T-cell (primary cell): ENCODE measurements at regions not wholly inside any gene's neighbourhood (a gene's known extent, or its start where the extent isn't known, plus 50 kb on each side); places are given as distances from the start of the nearest gene placed in this dataset.

ENCODE experiments used
- ATAC-seq, 4 experiments: fragments of 200-7000 bp in 3 of 4; fragments of 150-1000 bp in 1 of 4; cut with Tn5 transposase; replicated peaks in 1 of 4; 1 replicate in 3 of 4; 2 replicates in 1 of 4; pipeline ENCODE4 v1.10.0; 2021; ENCODE audit warnings: moderate library complexity in 3 of 4, mild to moderate bottlenecking in 2 of 4, moderate number of reproducible peaks in 1 of 4
- CTCF ChIA-PET, 2 donors: fragments of 300-600 bp; sonication (Branson Sonifier 250); formaldehyde crosslinking; loops; one replicate each; lab custom pipeline; 2022; ENCODE audit warnings: antibody characterized with exemption in 2 of 2; lab: Charles Lee
- POLR2A ChIA-PET, 2 donors: fragments of 300-600 bp; sonication (Branson Sonifier 250); formaldehyde crosslinking; loops; one replicate each; lab custom pipeline; 2022; ENCODE audit warnings: antibody characterized with exemption in 2 of 2; lab: Charles Lee
- DNase-seq, 35 experiments: peaks; one replicate each; pipeline versions ENCODE4 v3.0.0 to v3.0.0-alpha.2; 2013 to 2023
- H3K27ac ChIP-seq: one replicate; pipeline ENCODE4 v1.5.1; 2013; ENCODE audit warnings: low read length
- H3K27me3 ChIP-seq, 2 experiments: replicated peaks in 1 of 2; 1 replicate in 1 of 2; 2 replicates in 1 of 2; pipeline versions ENCODE4 v1.6.1 to v1.7.0; 2013; ENCODE audit warnings: low read length in 1 of 2, mixed read lengths in 1 of 2; ENCODE audit not compliant: control insufficient read depth in 2 of 2, insufficient read depth in 2 of 2; ENCODE audit errors: extremely low read depth in 1 of 2
- H3K36me3 ChIP-seq, 2 donors: 1 replicate in 1 of 2; 2 replicates in 1 of 2; pipeline versions ENCODE4 v1.6.1 to v1.7.0; 2013; ENCODE audit warnings: low read length in 1 of 2; ENCODE audit not compliant: control insufficient read depth in 2 of 2, insufficient read depth in 1 of 2; ENCODE audit errors: extremely low read depth in 1 of 2
- H3K4me1 ChIP-seq, 2 experiments: 1 replicate in 1 of 2; 2 replicates in 1 of 2; pipeline versions ENCODE4 v1.6.1 to v1.7.0; 2013; ENCODE audit warnings: low read length in 2 of 2, mixed read lengths in 1 of 2; ENCODE audit not compliant: insufficient read depth in 2 of 2, control insufficient read depth in 1 of 2; ENCODE audit errors: extremely low read depth in 1 of 2
- H3K4me3 ChIP-seq, 2 donors: 1 replicate in 1 of 2; 2 replicates in 1 of 2; pipeline versions ENCODE4 v1.5.1 to v1.7.0; 2013; ENCODE audit warnings: mild to moderate bottlenecking in 2 of 2, low read length in 1 of 2, moderate library complexity in 1 of 2; ENCODE audit not compliant: control insufficient read depth in 1 of 2; ENCODE audit errors: extremely low read depth in 1 of 2
- H3K9me3 ChIP-seq: 2 replicates; pipeline ENCODE4 v1.7.0; 2013
- H3K27ac Mint-ChIP-seq, 2 donors: one replicate each; pipeline ENCODE4 v1.8.0; 2020 to 2021; ENCODE audit warnings: mild to moderate bottlenecking in 2 of 2, mixed read lengths in 2 of 2
- H3K27me3 Mint-ChIP-seq, 2 donors: one replicate each; pipeline ENCODE4 v1.8.0; 2021 to 2022; ENCODE audit warnings: mixed read lengths in 2 of 2
- H3K36me3 Mint-ChIP-seq: one replicate; pipeline ENCODE4 v1.8.0; 2021; ENCODE audit warnings: mixed read lengths
- H3K4me1 Mint-ChIP-seq, 3 donors: one replicate each; pipeline ENCODE4 v1.8.0; 2020 to 2022; ENCODE audit warnings: mixed read lengths in 3 of 3, mild to moderate bottlenecking in 1 of 3
- H3K4me3 Mint-ChIP-seq, 3 donors: one replicate each; pipeline ENCODE4 v1.8.0; 2020 to 2022; ENCODE audit warnings: mild to moderate bottlenecking in 3 of 3, mixed read lengths in 3 of 3, moderate library complexity in 3 of 3
- H3K9me3 Mint-ChIP-seq, 3 donors: one replicate each; pipeline ENCODE4 v1.8.0; 2020 to 2022; ENCODE audit warnings: mixed read lengths in 3 of 3
- WGBS: methylation state at CpG from one replicate; pipeline ENCODE4 v1.1.5; 2013; ENCODE audit warnings: missing lambda C conversion rate; ENCODE audit not compliant: insufficient coverage; 5-methylcytosine and 5-hydroxymethylcytosine counted together

DNA sequence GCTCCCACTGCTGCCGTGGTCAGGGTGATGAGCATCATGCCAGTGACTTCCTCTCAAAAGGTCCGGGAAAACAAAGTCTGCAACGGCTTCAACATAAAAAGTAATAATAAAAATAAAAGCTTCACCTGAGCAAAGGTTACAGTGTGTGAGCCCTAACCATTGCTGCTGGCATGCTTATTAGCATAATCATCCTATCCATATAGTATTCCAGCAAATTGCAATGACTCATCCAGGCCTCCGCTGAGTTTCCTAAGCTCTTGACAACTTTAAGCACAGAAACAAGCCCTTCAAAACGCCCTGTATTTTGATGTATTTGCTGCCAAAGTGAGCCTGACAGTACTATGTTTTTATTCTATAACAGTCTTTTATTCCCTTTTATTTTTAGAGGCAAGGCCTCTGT is 100.5 kb downstream of the AASDH start:
- ChIA-PET CTCF (no interaction called here), POLR2A (interaction anchor here in 1 of 2 donors (0.7 kb wide), 1 partner anchor 864 kb away, joined by 5 read pairs; no protein-coding TSS in a partner anchor)
- 100% methylated on average over 1 of the region's 5 CpGs for WGBS
- Histone ChIP-seq H3K9me3 (no peaks in the 10 kb centered on the region), H3K4me3 (no peak overlapping the region), H3K4me1 (peaks cover 0 to 20% of the 10 kb centered on the region in 2 experiments), H3K27ac (no peak overlapping the region), H3K36me3 (no peaks in the 10 kb centered on the region), H3K27me3 (peaks cover 0 to 2% of the 10 kb centered on the region in 2 experiments)
- Mint-ChIP-seq H3K4me3 (no peak overlapping the region), H3K9me3 (peaks cover 0 to 8% (median 0%) of the 10 kb centered on the region in 3 donors), H3K27me3 (peaks cover 0 to 3% of the 10 kb centered on the region in 2 donors), H3K27ac (no peak overlapping the region), H3K4me1 (peaks cover 13 to 27% (median 18%) of the 10 kb centered on the region in 3 donors), H3K36me3 (no peaks in the 10 kb centered on the region)
- ATAC-seq (no peak), DNase-seq (no peak)

DNA sequence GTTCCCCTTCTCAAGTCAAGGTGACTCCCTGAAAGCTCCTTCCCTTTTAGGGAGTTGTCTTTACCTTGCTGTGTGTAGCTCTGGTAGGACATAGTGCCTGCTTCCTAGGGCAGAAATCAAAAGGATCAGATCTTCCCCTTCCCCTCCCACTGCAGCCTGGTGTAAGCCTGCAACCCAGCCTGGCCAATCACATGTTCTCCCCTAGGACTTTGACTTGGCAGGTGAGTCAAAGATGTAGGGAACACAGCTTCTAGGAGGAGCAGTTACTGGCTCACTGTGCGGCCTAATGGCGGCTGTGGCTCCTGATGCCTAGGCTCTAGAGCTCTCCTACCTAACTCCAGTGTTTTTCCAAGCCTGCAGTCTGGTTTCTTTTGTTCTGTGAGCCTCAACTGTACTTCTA is 103.9 kb downstream of the AASDH start:
- DNase-seq (no peak), ATAC-seq (no peak)
- no peak overlapping the region for H3K4me3 ChIP-seq
- no peak overlapping the region for H3K27ac ChIP-seq
- ChIA-PET POLR2A (no interaction called here), CTCF (interaction anchor here in 1 of 2 donors (0.6 kb wide), 1 partner anchor 1790 kb away, joined by 4 read pairs; no protein-coding TSS in a partner anchor)
- 100% methylated on average over 1 of the region's 2 CpGs for WGBS
- no peak overlapping the region for H3K27ac Mint-ChIP-seq
- no peaks in the 10 kb centered on the region for H3K36me3 Mint-ChIP-seq
- no peak overlapping the region for H3K4me3 Mint-ChIP-seq
- H3K27me3 ChIP-seq, result peaks cover 0 to 2% of the 10 kb centered on the region in 2 experiments
- no peaks in the 10 kb centered on the region for H3K9me3 ChIP-seq
- H3K27me3 Mint-ChIP-seq, result peaks cover 0 to 3% of the 10 kb centered on the region in 2 donors
- H3K4me1 Mint-ChIP-seq, result peaks cover 0 to 2% (median 0%) of the 10 kb centered on the region in 3 donors
- H3K9me3 Mint-ChIP-seq, result peaks cover 0 to 4% (median 0%) of the 10 kb centered on the region in 3 donors
- peaks cover 0 to 5% of the 10 kb centered on the region in 2 experiments for H3K4me1 ChIP-seq
- H3K36me3 ChIP-seq, result no peaks in the 10 kb centered on the region

DNA sequence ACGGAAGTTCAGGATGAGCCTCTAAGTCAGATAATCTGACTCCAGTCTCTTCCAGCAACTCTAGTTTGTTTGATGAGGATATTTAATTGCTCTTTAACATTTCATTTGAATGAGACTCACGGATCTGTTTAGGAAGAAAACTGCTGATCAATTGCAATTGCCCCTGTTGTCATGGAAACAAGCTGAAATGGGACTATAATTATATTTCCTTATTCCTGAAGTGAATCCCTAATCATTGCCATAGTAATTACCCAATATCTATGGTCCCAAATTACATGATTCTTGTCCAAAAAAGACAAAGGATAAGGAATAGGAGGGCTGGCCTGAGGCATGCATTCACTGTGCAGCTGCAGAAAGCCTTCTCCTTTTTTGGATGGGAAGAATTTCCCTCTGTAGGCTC is 105.3 kb downstream of the AASDH start:
- WGBS, result no CpG with 5 or more reads among the region's 2 CpGs
- ChIA-PET CTCF (no interaction called here), POLR2A (no interaction called here)
- Mint-ChIP-seq H3K36me3 (no peaks in the 10 kb centered on the region), H3K4me1 (no peaks in the 10 kb centered on the region), H3K9me3 (peaks cover 0 to 4% (median 0%) of the 10 kb centered on the region in 3 donors), H3K27ac (no peak overlapping the region), H3K27me3 (peaks cover 0 to 3% of the 10 kb centered on the region in 2 donors), H3K4me3 (no peak overlapping the region)
- H3K4me3 ChIP-seq, result no peak overlapping the region
- H3K4me1 ChIP-seq, result no peaks in the 10 kb centered on the region
- DNase-seq, result no peak
- no peak for ATAC-seq
- H3K36me3 ChIP-seq, result no peaks in the 10 kb centered on the region
- no peaks in the 10 kb centered on the region for H3K9me3 ChIP-seq
- H3K27me3 ChIP-seq, result peaks cover 0 to 2% of the 10 kb centered on the region in 2 experiments
- H3K27ac ChIP-seq, result no peak overlapping the region

DNA sequence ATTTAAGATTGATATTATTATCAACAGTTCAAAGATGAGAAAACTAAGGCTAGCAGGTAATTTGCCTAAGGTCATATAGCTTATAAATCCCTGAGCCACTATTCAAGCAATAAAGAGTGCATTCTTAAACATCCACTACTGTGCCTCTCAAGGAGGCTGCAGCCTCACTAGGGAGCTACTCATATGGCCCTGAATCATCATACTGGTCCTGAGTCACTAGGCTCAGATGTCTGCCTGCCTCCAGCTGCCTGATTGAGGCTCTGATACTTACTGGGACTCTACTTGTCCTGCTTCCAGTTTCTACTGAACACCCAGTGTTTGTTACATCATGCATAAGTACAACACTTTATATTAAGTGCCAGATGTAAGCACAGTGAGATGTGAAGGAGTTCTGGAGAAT is 110.7 kb downstream of the AASDH start:
- ATAC-seq (no peak), DNase-seq (no peak)
- no peaks in the 10 kb centered on the region for H3K4me1 ChIP-seq
- Mint-ChIP-seq H3K4me3 (no peak overlapping the region), H3K36me3 (no peaks in the 10 kb centered on the region), H3K9me3 (peaks cover 0 to 2% (median 0%) of the 10 kb centered on the region in 3 donors), H3K27ac (no peak overlapping the region), H3K4me1 (no peaks in the 10 kb centered on the region), H3K27me3 (peaks cover 9 to 11% of the 10 kb centered on the region in 2 donors)
- no peaks in the 10 kb centered on the region for H3K36me3 ChIP-seq
- H3K4me3 ChIP-seq, result no peak overlapping the region
- ChIA-PET POLR2A (no interaction called here), CTCF (no interaction called here)
- H3K27me3 ChIP-seq, result peaks cover 0 to 5% of the 10 kb centered on the region in 2 experiments
- no peak overlapping the region for H3K27ac ChIP-seq
- no peaks in the 10 kb centered on the region for H3K9me3 ChIP-seq

DNA sequence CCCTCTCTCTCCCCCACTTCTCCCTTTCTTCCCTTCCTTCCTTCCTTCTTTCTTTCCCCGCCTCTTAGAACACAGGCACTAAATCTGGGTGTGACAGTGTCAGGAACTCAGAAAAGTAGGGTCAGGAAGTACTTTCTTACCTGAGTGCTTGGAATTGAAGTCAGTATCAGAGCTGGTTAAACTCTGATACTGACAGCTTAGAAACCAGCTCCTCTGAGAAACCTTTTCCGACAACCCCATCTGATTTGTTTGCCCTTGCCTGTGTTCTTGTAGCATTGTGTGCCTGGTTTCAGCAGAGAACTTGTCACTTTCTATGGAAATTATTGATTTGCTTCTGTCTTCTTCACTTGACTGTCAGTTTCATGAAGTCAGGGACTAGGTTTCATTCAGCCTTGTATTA is 113.9 kb downstream of the AASDH start:
- ChIA-PET POLR2A (no interaction called here), CTCF (no interaction called here)
- Histone ChIP-seq H3K27me3 (peaks cover 0 to 14% of the 10 kb centered on the region in 2 experiments), H3K4me3 (no peak overlapping the region), H3K4me1 (no peaks in the 10 kb centered on the region), H3K27ac (no peak overlapping the region), H3K9me3 (no peaks in the 10 kb centered on the region), H3K36me3 (no peaks in the 10 kb centered on the region)
- Mint-ChIP-seq H3K4me3 (no peak overlapping the region), H3K36me3 (no peaks in the 10 kb centered on the region), H3K27me3 (peaks cover 14 to 17% of the 10 kb centered on the region in 2 donors), H3K4me1 (no peaks in the 10 kb centered on the region), H3K9me3 (peaks cover 0 to 2% (median 0%) of the 10 kb centered on the region in 3 donors), H3K27ac (no peak overlapping the region)
- DNase-seq (no peak), ATAC-seq (no peak)
- no CpG with 5 or more reads among the region's 2 CpGs for WGBS

DNA sequence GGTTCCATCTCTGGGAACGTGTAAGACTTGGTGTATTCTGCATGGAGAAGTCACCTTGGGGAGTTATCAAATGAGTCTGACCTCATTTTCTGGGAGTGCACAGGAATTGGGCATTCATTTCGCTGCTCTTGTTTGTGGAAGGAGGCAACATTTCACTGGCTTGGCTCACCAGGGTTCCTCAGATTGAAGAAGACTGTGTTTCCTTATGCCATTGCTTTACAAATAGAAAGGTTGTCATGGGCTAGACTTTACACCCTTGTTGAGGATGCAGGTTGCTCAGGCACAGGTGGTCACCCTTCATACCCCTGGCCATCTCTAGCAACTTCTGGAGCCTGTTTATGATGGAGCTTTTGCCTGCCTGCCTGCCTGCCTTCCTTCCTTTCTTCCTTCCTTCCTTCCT is 114.4 kb downstream of the AASDH start:
- no peak overlapping the region for H3K4me3 ChIP-seq
- Mint-ChIP-seq H3K4me1 (no peaks in the 10 kb centered on the region), H3K27me3 (peaks cover 14 to 17% of the 10 kb centered on the region in 2 donors), H3K9me3 (peaks cover 0 to 2% (median 0%) of the 10 kb centered on the region in 3 donors), H3K4me3 (no peak overlapping the region), H3K27ac (no peak overlapping the region), H3K36me3 (no peaks in the 10 kb centered on the region)
- WGBS, result 50% methylated on average over 1 of the region's 2 CpGs
- CTCF ChIA-PET, result no interaction called here
- no peak overlapping the region for H3K27ac ChIP-seq
- no peaks in the 10 kb centered on the region for H3K9me3 ChIP-seq
- no peaks in the 10 kb centered on the region for H3K4me1 ChIP-seq
- POLR2A ChIA-PET, result no interaction called here
- H3K27me3 ChIP-seq, result peaks cover 0 to 14% of the 10 kb centered on the region in 2 experiments
- no peak for ATAC-seq
- no peak for DNase-seq
- no peaks in the 10 kb centered on the region for H3K36me3 ChIP-seq
